ENCODE measurements at regions not wholly inside any gene's neighbourhood (a gene's known extent, or its start where the extent isn't known, plus 50 kb on each side); places are given as distances from the start of the nearest gene placed in this dataset.

- Histone ChIP-seq H3K4me3 (no peak overlapping the region), H3K27ac (no peak overlapping the region), H3K36me3 (no peaks in the 10 kb centered on the region), H3K9me3 (no peaks in the 10 kb centered on the region), H3K4me1 (no peaks in the 10 kb centered on the region), H3K27me3 (no peaks in the 10 kb centered on the region)
- intact Hi-C loops (cut with DNase I) = no loop called here
- no peak for DNase-seq
- no peak for ATAC-seq
- no peak for TF ChIP-seq POLR2A (IDR thresholded peaks at IDR 0.05)
- TF ChIP-seq, protein P1, sequence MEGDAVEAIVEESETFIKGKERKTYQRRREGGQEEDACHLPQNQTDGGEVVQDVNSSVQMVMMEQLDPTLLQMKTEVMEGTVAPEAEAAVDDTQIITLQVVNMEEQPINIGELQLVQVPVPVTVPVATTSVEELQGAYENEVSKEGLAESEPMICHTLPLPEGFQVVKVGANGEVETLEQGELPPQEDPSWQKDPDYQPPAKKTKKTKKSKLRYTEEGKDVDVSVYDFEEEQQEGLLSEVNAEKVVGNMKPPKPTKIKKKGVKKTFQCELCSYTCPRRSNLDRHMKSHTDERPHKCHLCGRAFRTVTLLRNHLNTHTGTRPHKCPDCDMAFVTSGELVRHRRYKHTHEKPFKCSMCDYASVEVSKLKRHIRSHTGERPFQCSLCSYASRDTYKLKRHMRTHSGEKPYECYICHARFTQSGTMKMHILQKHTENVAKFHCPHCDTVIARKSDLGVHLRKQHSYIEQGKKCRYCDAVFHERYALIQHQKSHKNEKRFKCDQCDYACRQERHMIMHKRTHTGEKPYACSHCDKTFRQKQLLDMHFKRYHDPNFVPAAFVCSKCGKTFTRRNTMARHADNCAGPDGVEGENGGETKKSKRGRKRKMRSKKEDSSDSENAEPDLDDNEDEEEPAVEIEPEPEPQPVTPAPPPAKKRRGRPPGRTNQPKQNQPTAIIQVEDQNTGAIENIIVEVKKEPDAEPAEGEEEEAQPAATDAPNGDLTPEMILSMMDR (IDR thresholded peaks at IDR 0.05) = no peak
- 21% methylated on average over 3 of the region's 3 CpGs for WGBS (ENCODE audit: insufficient coverage, low coverage, low lambda C conversion rate, missing lambda C conversion rate)
These were observed 277.4 kb upstream of the MC4R start for GRCh38 chr18:60649842-60650536.

DNA sequence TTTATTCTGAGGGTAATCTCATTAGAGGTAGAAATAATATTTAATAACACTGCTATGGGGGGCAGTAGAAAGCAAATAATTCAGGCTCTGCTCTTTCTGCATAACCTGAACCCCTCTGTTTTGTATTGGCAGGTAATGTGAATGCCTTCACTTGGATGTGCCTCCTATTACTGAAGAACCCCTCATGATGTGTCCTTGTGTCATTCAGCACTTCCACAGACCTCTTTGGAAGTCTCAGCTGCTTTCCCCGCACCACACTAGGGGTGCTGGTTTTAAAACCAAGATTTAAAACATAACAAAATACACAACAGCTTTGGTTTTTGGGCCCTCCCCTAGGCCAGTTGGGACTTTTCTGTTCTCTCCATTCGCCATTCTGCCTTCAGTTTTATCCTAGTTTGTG, 281.7 kb upstream of the MC4R start:
- 29% methylated on average over 2 of the region's 2 CpGs for WGBS (ENCODE audit: insufficient coverage, low coverage, low lambda C conversion rate, missing lambda C conversion rate)
- ATAC-seq = no peak
- Histone ChIP-seq H3K36me3 (no peaks in the 10 kb centered on the region), H3K27me3 (no peaks in the 10 kb centered on the region), H3K4me1 (no peaks in the 10 kb centered on the region), H3K4me3 (no peak overlapping the region), H3K9me3 (no peaks in the 10 kb centered on the region), H3K27ac (no peak overlapping the region)
- DNase-seq = no peak
- TF ChIP-seq, protein P1 (IDR thresholded peaks at IDR 0.05) = no peak
- TF ChIP-seq POLR2A (IDR thresholded peaks at IDR 0.05) = no peak
- intact Hi-C loops (cut with DNase I) = no loop called here

GRCh38 chr18:60656553-60656952, 284.0 kb upstream of the MC4R start:
- TF ChIP-seq POLR2A (IDR thresholded peaks at IDR 0.05) = no peak
- TF ChIP-seq, protein P1 (IDR thresholded peaks at IDR 0.05) = no peak
- no peak overlapping the region for H3K27ac ChIP-seq
- ATAC-seq = peak in 2 of 4 donors; percentile 35 to 43
- WGBS (ENCODE audit: insufficient coverage, low coverage, low lambda C conversion rate, missing lambda C conversion rate) = 30% methylated on average over 4 of the region's 4 CpGs
- no peaks in the 10 kb centered on the region for H3K4me1 ChIP-seq
- no peak for DNase-seq
- no peaks in the 10 kb centered on the region for H3K9me3 ChIP-seq
- no peak overlapping the region for H3K4me3 ChIP-seq
- H3K36me3 ChIP-seq = no peaks in the 10 kb centered on the region
- no peaks in the 10 kb centered on the region for H3K27me3 ChIP-seq
- intact Hi-C loops (cut with DNase I) = no loop called here

DNA sequence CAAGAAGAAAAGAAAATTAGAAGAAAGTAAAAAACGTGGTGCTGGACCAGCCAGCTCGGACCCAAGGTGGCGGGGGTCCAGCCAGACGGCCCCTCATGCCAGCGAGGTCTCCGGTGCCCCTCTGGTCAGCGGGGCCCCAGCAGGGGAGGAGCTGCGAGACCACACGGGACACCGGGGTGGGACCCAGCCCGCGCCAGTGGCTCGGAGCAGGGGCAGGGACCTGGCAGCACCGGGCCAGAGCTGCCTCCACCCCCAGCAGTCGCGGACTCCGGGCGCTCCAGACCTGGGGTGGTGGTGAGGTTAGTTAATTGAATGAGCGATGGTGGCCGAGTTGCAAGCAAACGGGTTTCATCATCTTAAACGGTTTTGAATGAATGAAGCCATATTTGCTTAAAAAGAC, 289.9 kb upstream of the MC4R start:
- H3K9me3 ChIP-seq = no peaks in the 10 kb centered on the region
- no peaks in the 10 kb centered on the region for H3K27me3 ChIP-seq
- no peak overlapping the region for H3K27ac ChIP-seq
- DNase-seq (peak in 1 of 3 donors; percentile 40), ATAC-seq (no peak)
- TF ChIP-seq, protein P1 (IDR thresholded peaks at IDR 0.05) = no peak
- no peak for TF ChIP-seq POLR2A (IDR thresholded peaks at IDR 0.05)
- H3K36me3 ChIP-seq = no peaks in the 10 kb centered on the region
- intact Hi-C loops (cut with DNase I) = no loop called here
- H3K4me3 ChIP-seq = no peak overlapping the region
- WGBS (ENCODE audit: insufficient coverage, low coverage, low lambda C conversion rate, missing lambda C conversion rate) = 68% methylated on average over 12 of the region's 22 CpGs
- H3K4me1 ChIP-seq = no peaks in the 10 kb centered on the region
